Suppressor macrophage (primary cell): ENCODE measurements at regions not wholly inside any gene's neighbourhood (a gene's known extent, or its start where the extent isn't known, plus 50 kb on each side); places are given as distances from the start of the nearest gene placed in this dataset.

Source experiments
- DNase-seq, 4 experiments: peaks; one replicate each; pipeline ENCODE4 v3.0.0-alpha.2; 2020 to 2022

- no peak for DNase-seq
Observed at GRCh38 chr16:79772784-79773183, 172.2 kb upstream of the MAF start.

GRCh38 chr16:79772048-79772447 is 171.5 kb upstream of the MAF start:
- no peak for DNase-seq

- peak; percentile 92 to 96 (median 94) for DNase-seq
Observed at GRCh38 chr16:79770244-79771064, 169.9 kb upstream of the MAF start.

GRCh38 chr16:79769928-79770243 is 169.3 kb upstream of the MAF start:
- no peak for DNase-seq

GRCh38 chr16:79769270-79769927 is 168.9 kb upstream of the MAF start:
- DNase-seq, result peak; percentile 44 to 73 (median 57)

GRCh38 chr16:79768276-79768970 is 167.9 kb upstream of the MAF start:
- DNase-seq, result no peak

- no peak for DNase-seq
Observed at GRCh38 chr16:79767421-79768275, 167.1 kb upstream of the MAF start.

GRCh38 chr16:79765901-79766394 is 165.4 kb upstream of the MAF start:
- DNase-seq, result no peak

GRCh38 chr16:79765431-79765830 is 164.9 kb upstream of the MAF start:
- DNase-seq, result no peak

GRCh38 chr16:79764415-79765110 is 164.0 kb upstream of the MAF start:
- DNase-seq, result no peak

- DNase-seq, result no peak
Observed at GRCh38 chr16:79762217-79762616, 161.7 kb upstream of the MAF start.

GRCh38 chr16:79758615-79759346 is 158.2 kb upstream of the MAF start:
- DNase-seq, result no peak

GRCh38 chr16:79757968-79758367 is 157.4 kb upstream of the MAF start:
- no peak for DNase-seq

GRCh38 chr16:79757163-79757562 is 156.6 kb upstream of the MAF start:
- DNase-seq, result no peak

- no peak for DNase-seq
Observed at GRCh38 chr16:79756571-79756970, 156.0 kb upstream of the MAF start.

GRCh38 chr16:79754501-79754900 is 154.0 kb upstream of the MAF start:
- no peak for DNase-seq

GRCh38 chr16:79754081-79754480 is 153.5 kb upstream of the MAF start:
- no peak for DNase-seq

GRCh38 chr16:79753286-79753685 is 152.7 kb upstream of the MAF start:
- no peak for DNase-seq

- DNase-seq, result no peak
Observed at GRCh38 chr16:79752396-79752795, 151.9 kb upstream of the MAF start.

- no peak for DNase-seq
Observed at GRCh38 chr16:79751471-79752184, 151.1 kb upstream of the MAF start.

- no peak for DNase-seq
Observed at GRCh38 chr16:79750311-79750710, 149.8 kb upstream of the MAF start.
